Skeletal muscle tissue (tissue), 4 donors: ENCODE measurements at regions not wholly inside any gene's neighbourhood (a gene's known extent, or its start where the extent isn't known, plus 50 kb on each side); places are given as distances from the start of the nearest gene placed in this dataset. TPM values are rescaled to one million over a fixed set of nuclear protein-coding genes. Genes with fewer than 3 reads are reported as not detected.

Experiments used
- H3K27ac ChIP-seq: one replicate; pipeline ENCODE4 v1.7.0; 2013; ENCODE audit warnings: mild to moderate bottlenecking, low read depth, low read length, inconsistent platforms
- H3K27me3 ChIP-seq, 3 donors: one replicate each; pipeline ENCODE4 v1.7.0; 2013; ENCODE audit warnings: low read length in 3 of 3; ENCODE audit not compliant: control insufficient read depth in 3 of 3, insufficient read depth in 3 of 3
- H3K36me3 ChIP-seq, 3 donors: one replicate each; pipeline ENCODE4 v1.7.0; 2013; ENCODE audit warnings: low read length in 3 of 3; ENCODE audit not compliant: control insufficient read depth in 3 of 3, insufficient read depth in 3 of 3
- H3K4me1 ChIP-seq, 3 donors: one replicate each; pipeline ENCODE4 v1.7.0; 2013; ENCODE audit warnings: low read length in 3 of 3, mild to moderate bottlenecking in 3 of 3; ENCODE audit not compliant: control insufficient read depth in 3 of 3, insufficient read depth in 3 of 3
- H3K4me3 ChIP-seq, 3 donors: one replicate each; pipeline ENCODE4 v1.7.0; 2013; ENCODE audit warnings: low read length in 3 of 3
- H3K9ac ChIP-seq, 3 donors: one replicate each; pipeline ENCODE4 v1.7.0; 2013; ENCODE audit warnings: low read length in 3 of 3, mild to moderate bottlenecking in 3 of 3, moderate library complexity in 2 of 3, low read depth in 1 of 3
- H3K9me3 ChIP-seq, 3 donors: one replicate each; pipeline ENCODE4 v1.7.0; 2013; ENCODE audit warnings: low read length in 3 of 3; ENCODE audit not compliant: control insufficient read depth in 3 of 3
- small RNA-seq: library from RNA; depleted of rRNA; stranded (forward); fragments of <200 nt; gene quantifications from one replicate; pipeline ENCODE3, GENCODE V24; 2014
- donor health status: Osteomylitis.

DNA sequence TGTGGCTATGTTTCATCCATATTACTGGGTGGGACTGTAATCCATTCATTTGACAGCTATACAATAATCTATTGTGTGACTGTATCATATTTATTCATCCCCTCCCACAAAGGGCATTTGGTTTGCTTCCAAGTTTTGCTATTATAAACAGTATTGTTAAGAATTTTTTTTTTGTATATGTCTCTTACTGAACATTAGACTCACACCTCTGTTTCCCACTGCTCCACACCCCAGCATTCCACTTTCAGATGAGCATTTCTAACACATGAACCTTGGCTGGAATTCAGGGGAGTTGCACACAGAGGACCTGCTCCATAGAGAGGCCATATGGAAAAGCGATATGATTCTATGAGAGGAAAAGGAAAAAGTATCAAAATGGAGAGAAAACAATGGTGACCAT is 81.6 kb upstream of the DKK2 start:
- Histone ChIP-seq H3K4me3 (no peak overlapping the region), H3K36me3 (no peaks in the 10 kb centered on the region), H3K9me3 (no peaks in the 10 kb centered on the region), H3K27me3 (no peaks in the 10 kb centered on the region), H3K9ac (no peak overlapping the region), H3K4me1 (peaks cover 3 to 6% (median 3%) of the 10 kb centered on the region in 3 donors), H3K27ac (no peak overlapping the region)

DNA sequence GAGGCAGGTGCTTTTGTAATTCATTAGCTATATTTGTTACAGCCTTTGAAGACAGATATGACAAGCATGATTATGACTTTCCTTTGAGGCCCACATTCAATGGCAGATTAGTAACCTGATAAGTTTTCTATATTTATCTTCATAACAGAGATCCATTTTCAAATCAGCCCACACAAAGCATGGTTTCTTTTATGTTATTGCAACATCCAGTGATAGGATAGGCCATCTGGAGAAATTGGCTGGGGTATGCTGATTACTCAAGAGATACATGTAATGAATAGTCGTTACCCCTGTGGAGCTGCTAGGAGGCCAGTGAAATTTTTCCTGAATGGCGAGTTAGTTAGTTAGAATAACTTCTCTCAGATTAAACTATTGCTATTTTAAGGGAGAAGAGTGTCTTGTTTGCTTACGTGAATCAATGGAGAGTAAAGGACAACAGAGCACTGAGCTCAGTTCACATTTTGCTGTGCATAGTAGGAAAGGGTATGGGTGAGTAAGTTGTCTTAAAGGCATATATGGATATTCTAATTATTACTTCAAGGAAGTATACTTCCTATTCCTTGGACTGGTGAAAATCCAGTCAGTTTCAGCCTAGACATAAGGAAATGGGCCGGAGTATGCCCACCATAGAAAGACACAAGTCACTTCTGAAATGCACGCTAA is 79.2 kb upstream of the DKK2 start:
- Histone ChIP-seq H3K27me3 (no peaks in the 10 kb centered on the region), H3K4me3 (no peak overlapping the region), H3K27ac (peak overlapping the region; percentile 56), H3K9me3 (no peaks in the 10 kb centered on the region), H3K9ac (no peak overlapping the region), H3K4me1 (peaks cover 0 to 6% (median 3%) of the 10 kb centered on the region in 3 donors), H3K36me3 (no peaks in the 10 kb centered on the region)

DNA sequence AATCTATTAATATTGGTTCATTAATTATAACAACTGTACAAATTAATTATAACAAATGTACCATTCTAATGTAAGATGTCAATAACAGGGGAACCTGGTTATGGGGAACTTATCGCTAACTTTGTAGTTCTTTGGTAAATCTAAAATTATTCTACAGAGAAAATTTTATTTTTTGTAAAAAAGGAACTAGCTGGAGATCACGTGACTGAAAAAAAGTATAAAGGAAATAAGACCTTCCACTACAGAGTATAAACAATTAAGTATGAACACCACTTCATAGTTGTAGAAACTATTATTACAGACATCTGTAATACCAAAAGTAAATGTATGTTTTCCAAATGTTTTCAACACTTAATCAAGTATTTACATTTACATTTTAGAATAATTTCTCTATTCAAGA is 77.9 kb upstream of the DKK2 start:
- Histone ChIP-seq H3K9ac (no peak overlapping the region), H3K27ac (no peak overlapping the region), H3K4me3 (no peak overlapping the region), H3K4me1 (peaks cover 0 to 6% (median 3%) of the 10 kb centered on the region in 3 donors), H3K27me3 (no peaks in the 10 kb centered on the region), H3K9me3 (no peaks in the 10 kb centered on the region), H3K36me3 (no peaks in the 10 kb centered on the region)

DNA sequence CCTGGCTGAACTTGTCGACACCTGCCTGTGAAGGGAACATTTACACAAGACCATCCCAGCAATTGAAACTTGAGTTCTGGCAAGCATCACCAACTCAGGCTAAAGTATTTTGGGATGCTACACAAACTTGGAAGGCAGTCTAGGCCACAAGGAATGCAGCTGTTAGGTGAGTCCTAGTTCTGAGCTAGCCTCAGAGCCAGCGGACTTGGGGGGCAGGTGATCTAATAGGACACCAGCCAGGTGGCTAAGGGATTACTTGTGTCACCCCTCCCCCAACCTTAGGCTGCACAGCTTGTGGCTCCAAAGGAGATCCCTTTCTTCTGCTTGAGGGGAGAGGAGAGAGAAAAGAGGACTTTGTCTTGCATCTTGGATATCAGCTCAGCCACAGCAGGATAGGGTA is 62.3 kb upstream of the DKK2 start:
- Histone ChIP-seq H3K4me3 (no peak overlapping the region), H3K9me3 (no peaks in the 10 kb centered on the region), H3K27ac (no peak overlapping the region), H3K4me1 (peaks cover 3 to 23% (median 12%) of the 10 kb centered on the region in 3 donors), H3K36me3 (no peaks in the 10 kb centered on the region), H3K9ac (no peak overlapping the region), H3K27me3 (no peaks in the 10 kb centered on the region)

DNA sequence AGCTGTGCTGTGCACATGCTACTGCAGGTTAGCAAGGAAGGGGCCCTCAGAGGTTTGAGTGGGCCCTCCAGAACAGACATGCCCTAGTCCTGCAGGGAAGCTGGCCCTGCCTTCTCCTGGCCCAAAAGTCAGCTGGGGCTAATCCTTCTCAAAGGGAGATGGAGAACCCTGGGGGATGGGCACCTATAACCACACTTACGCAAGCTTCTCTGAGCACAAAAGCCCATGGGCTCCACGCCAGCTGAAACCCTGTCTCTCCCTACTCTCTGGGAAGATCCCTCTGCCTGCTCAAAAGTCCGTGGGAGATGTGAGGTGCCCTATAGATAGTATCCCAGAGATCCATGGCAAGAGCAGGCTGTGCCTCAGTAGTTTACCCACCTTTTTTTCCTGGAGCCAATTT is 58.9 kb upstream of the DKK2 start:
- Histone ChIP-seq H3K9ac (no peak overlapping the region), H3K27me3 (no peaks in the 10 kb centered on the region), H3K4me3 (no peak overlapping the region), H3K36me3 (no peaks in the 10 kb centered on the region), H3K9me3 (no peaks in the 10 kb centered on the region), H3K27ac (no peak overlapping the region), H3K4me1 (peaks cover 3 to 23% (median 12%) of the 10 kb centered on the region in 3 donors)

DNA sequence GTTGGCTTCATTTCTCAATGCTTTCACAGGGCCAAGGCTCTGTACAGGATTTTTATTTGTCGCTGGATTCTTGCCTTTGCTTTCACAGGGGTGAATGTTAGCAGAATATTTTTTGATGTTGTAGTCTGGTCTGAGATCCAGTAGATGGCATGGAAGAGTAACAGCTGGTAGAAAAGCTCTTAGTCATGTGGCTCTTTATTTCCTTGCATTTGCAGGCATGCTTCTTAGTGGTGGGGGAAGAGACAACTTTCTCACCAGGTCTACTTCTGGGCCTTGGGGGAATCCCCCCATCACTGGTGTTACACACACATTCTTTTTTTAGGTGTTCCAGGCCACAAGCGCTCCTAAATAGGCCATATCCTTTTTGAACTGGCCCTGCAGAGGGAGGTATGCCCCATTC is 58.2 kb upstream of the DKK2 start:
- no peak overlapping the region for H3K9ac ChIP-seq
- no peaks in the 10 kb centered on the region for H3K9me3 ChIP-seq
- no peak overlapping the region for H3K4me3 ChIP-seq

More for the DNA sequence above, 58.2 kb upstream of the DKK2 start:
- Histone ChIP-seq H3K27me3 (no peaks in the 10 kb centered on the region), H3K36me3 (no peaks in the 10 kb centered on the region), H3K27ac (no peak overlapping the region), H3K4me1 (peaks cover 3 to 20% (median 12%) of the 10 kb centered on the region in 3 donors)

Small RNA genes in the stretch of these regions (small RNA-seq; reads per million reads assigned to genes)
- gene RNU6-551P = not detected
